ENCODE measurements at regions not wholly inside any gene's neighbourhood (a gene's known extent, or its start where the extent isn't known, plus 50 kb on each side); places are given as distances from the start of the nearest gene placed in this dataset.

DNA sequence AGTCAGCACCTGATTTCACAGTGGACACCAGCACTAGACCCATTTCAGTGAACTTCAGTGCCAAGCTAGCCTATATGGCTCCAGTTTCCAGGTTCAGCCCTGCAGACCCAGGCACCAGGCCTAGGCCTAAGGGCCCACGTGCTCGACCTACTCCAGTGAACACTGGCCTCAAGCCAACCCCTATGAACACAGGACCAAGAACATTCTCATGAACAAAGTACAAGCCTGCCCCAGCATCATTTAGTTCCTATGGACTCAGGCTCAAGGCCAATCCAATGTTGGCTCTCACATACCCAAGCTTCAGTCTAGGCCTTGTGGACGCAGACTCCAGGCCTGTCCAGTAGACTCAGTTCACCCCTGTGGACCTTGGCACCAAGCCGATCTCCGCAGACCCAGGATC is 385.5 kb downstream of the DHX35 start:
- WGBS (ENCODE audit: insufficient coverage): 98% methylated on average over 5 of the region's 5 CpGs
- H3K27ac ChIP-seq (ENCODE audit: low read depth in 1 of 2, low read length in 2 of 2): no peak overlapping the region
- TF ChIP-seq, protein P1, sequence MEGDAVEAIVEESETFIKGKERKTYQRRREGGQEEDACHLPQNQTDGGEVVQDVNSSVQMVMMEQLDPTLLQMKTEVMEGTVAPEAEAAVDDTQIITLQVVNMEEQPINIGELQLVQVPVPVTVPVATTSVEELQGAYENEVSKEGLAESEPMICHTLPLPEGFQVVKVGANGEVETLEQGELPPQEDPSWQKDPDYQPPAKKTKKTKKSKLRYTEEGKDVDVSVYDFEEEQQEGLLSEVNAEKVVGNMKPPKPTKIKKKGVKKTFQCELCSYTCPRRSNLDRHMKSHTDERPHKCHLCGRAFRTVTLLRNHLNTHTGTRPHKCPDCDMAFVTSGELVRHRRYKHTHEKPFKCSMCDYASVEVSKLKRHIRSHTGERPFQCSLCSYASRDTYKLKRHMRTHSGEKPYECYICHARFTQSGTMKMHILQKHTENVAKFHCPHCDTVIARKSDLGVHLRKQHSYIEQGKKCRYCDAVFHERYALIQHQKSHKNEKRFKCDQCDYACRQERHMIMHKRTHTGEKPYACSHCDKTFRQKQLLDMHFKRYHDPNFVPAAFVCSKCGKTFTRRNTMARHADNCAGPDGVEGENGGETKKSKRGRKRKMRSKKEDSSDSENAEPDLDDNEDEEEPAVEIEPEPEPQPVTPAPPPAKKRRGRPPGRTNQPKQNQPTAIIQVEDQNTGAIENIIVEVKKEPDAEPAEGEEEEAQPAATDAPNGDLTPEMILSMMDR (IDR thresholded peaks at IDR 0.05): no peak
- Mint-ChIP-seq H3K4me1 (no peaks in the 10 kb centered on the region), H3K27ac (no peak overlapping the region), H3K9me3 (peaks cover 6 to 23% (median 12%) of the 10 kb centered on the region in 7 donors), H3K27me3 (ENCODE audit: low read depth in 3 of 3) (peaks cover 0 to 2% (median 0%) of the 10 kb centered on the region in 3 donors), H3K4me3 (no peak overlapping the region), H3K36me3 (no peaks in the 10 kb centered on the region)
- H3K4me3 ChIP-seq (replicated peaks in 1 of 3; ENCODE audit: low read depth in 2 of 3, low read length in 3 of 3): no peak overlapping the region
- no peaks in the 10 kb centered on the region for H4K20me1 ChIP-seq (ENCODE audit: insufficient read depth, low read length)
- no peak overlapping the region for H2AFZ ChIP-seq (ENCODE audit: insufficient read depth, low read depth, low read length, poor library complexity, severe bottlenecking)
- no peaks in the 10 kb centered on the region for H3K79me2 ChIP-seq (ENCODE audit: insufficient read depth, low read length)
- H3K4me1 ChIP-seq (ENCODE audit: control insufficient read depth in 1 of 2, insufficient read depth in 2 of 2, low read length in 2 of 2): no peaks in the 10 kb centered on the region
- H3K4me2 ChIP-seq (replicated peaks; ENCODE audit: extremely low read depth, low read length, poor library complexity, severe bottlenecking): no peak overlapping the region
- H3K27me3 ChIP-seq (ENCODE audit: control insufficient read depth in 2 of 2, insufficient read depth in 2 of 2, low read length in 2 of 2): no peaks in the 10 kb centered on the region
- no peak overlapping the region for H3K9ac ChIP-seq (ENCODE audit: insufficient read depth, low read length, poor library complexity, severe bottlenecking)
- peaks cover 18 to 20% of the 10 kb centered on the region in 2 donors for H3K9me3 ChIP-seq (replicated peaks in 1 of 2; ENCODE audit: control insufficient read depth in 1 of 2, insufficient read depth in 1 of 2, low read length in 2 of 2)
- H3K36me3 ChIP-seq (replicated peaks in 1 of 2; ENCODE audit: control insufficient read depth in 1 of 2, insufficient read depth in 2 of 2, low read length in 2 of 2): no peaks in the 10 kb centered on the region
- no peak for DNase-seq
- intact Hi-C loops (cut with micrococcal nuclease): no loop called here

DNA sequence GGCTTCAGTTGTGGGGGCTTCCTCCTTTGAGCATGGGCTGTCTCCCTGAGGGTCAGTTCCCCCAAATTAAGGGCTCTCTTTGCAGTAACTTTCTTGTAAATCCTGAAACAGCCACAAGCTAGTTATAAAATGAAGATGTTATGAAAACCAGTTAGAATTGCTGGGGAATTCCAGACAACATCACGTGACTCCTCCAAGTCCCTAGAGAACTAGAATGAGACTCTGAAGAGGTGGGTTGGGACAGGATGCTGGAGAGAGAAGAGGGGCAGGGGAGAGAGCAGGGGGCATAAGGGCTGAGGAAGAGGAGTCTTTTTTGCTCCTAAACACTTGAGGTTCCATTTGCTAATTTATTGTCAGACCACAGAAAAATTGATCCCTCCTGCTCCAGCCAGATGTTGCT is 380.3 kb downstream of the DHX35 start:
- no peak overlapping the region for H3K27ac ChIP-seq (ENCODE audit: low read depth in 1 of 2, low read length in 2 of 2)
- H2AFZ ChIP-seq (ENCODE audit: insufficient read depth, low read depth, low read length, poor library complexity, severe bottlenecking): no peak overlapping the region
- H3K9me3 Mint-ChIP-seq: peaks cover 0 to 17% (median 5%) of the 10 kb centered on the region in 7 donors
- intact Hi-C loops (cut with micrococcal nuclease): no loop called here
- no peaks in the 10 kb centered on the region for H3K36me3 Mint-ChIP-seq
- DNase-seq: no peak
- peaks cover 1 to 2% of the 10 kb centered on the region in 2 donors for H3K9me3 ChIP-seq (replicated peaks in 1 of 2; ENCODE audit: control insufficient read depth in 1 of 2, insufficient read depth in 1 of 2, low read length in 2 of 2)
- 83% methylated on average over 1 of the region's 1 CpG for WGBS (ENCODE audit: insufficient coverage)
- H3K4me1 ChIP-seq (ENCODE audit: control insufficient read depth in 1 of 2, insufficient read depth in 2 of 2, low read length in 2 of 2): no peaks in the 10 kb centered on the region
- no peak overlapping the region for H3K4me2 ChIP-seq (replicated peaks; ENCODE audit: extremely low read depth, low read length, poor library complexity, severe bottlenecking)
- TF ChIP-seq, protein P1 (IDR thresholded peaks at IDR 0.05): no peak
- H3K4me3 ChIP-seq (replicated peaks in 1 of 3; ENCODE audit: low read depth in 2 of 3, low read length in 3 of 3): no peak overlapping the region
- no peaks in the 10 kb centered on the region for H3K79me2 ChIP-seq (ENCODE audit: insufficient read depth, low read length)
- no peaks in the 10 kb centered on the region for H4K20me1 ChIP-seq (ENCODE audit: insufficient read depth, low read length)
- H3K27ac Mint-ChIP-seq: no peak overlapping the region
- H3K27me3 Mint-ChIP-seq (ENCODE audit: low read depth in 3 of 3): peaks cover 0 to 2% (median under 1%) of the 10 kb centered on the region in 3 donors
- no peak overlapping the region for H3K4me3 Mint-ChIP-seq
- H3K9ac ChIP-seq (ENCODE audit: insufficient read depth, low read length, poor library complexity, severe bottlenecking): no peak overlapping the region
- no peaks in the 10 kb centered on the region for H3K36me3 ChIP-seq (replicated peaks in 1 of 2; ENCODE audit: control insufficient read depth in 1 of 2, insufficient read depth in 2 of 2, low read length in 2 of 2)
- peaks cover 2% of the 10 kb centered on the region for H3K4me1 Mint-ChIP-seq
- no peaks in the 10 kb centered on the region for H3K27me3 ChIP-seq (ENCODE audit: control insufficient read depth in 2 of 2, insufficient read depth in 2 of 2, low read length in 2 of 2)
